ENCODE measurements at regions not wholly inside any gene's neighbourhood (a gene's known extent, or its start where the extent isn't known, plus 50 kb on each side); places are given as distances from the start of the nearest gene placed in this dataset.

- TF ChIP-seq CTCF (IDR thresholded peaks at IDR 0.05) (peak; percentile 54 to 71 (median 64)), POLR2A (IDR thresholded peaks at IDR 0.05) (no peak), POLR2AphosphoS5 (IDR thresholded peaks at IDR 0.05) (no peak), EP300 (IDR thresholded peaks at IDR 0.05; ENCODE audit: low read depth) (no peak)
Observed at GRCh38 chr16:51982715-51983680, 563.9 kb downstream of the TOX3 start.

All from transverse colon (tissue), 4 donors.